IMR-90 (cell line): ENCODE measurements at regions not wholly inside any gene's neighbourhood (a gene's known extent, or its start where the extent isn't known, plus 50 kb on each side); places are given as distances from the start of the nearest gene placed in this dataset.

ENCODE experiments used
- ATAC-seq: fragments of 200-7000 bp; cut with Tn5 transposase; 2 replicates; pipeline ENCODE4 v1.9.1; 2020; ENCODE audit warnings: low read depth, mild to moderate bottlenecking, moderate library complexity
- BruUV-seq: library from RNA; stranded (reverse); fragments of 400-500 nt; replicated peaks from 2 replicates; lab custom pipeline; 2021; lab: Mats Ljungman, UMichigan
- CTCF ChIA-PET: fragments of 300-600 bp; formaldehyde crosslinking; extraction: SDS; loops from one replicate; lab custom pipeline; 2021; ENCODE audit warnings: antibody characterized with exemption; lab: Yijun Ruan, JAX
- POLR2A ChIA-PET: fragments of 300-600 bp; sonication (Branson Sonifier 250); formaldehyde crosslinking; loops from one replicate; lab custom pipeline; 2022; ENCODE audit warnings: antibody characterized with exemption; ENCODE audit not compliant: unreplicated experiment; lab: Charles Lee
- DNase-seq: peaks from one replicate; pipeline ENCODE4 v3.0.0; 2013
- H2AFZ ChIP-seq: replicated peaks from 2 replicates; pipeline ENCODE3; 2013; ENCODE audit warnings: low read length, mild to moderate bottlenecking; ENCODE audit not compliant: poor library complexity
- H2AK5ac ChIP-seq: 2 replicates; pipeline ENCODE4 v1.6.1; 2013; ENCODE audit warnings: low read depth, low read length, inconsistent platforms
- H2AK9ac ChIP-seq: replicated peaks from 2 replicates; pipeline ENCODE3; 2013; ENCODE audit warnings: mild to moderate bottlenecking, low read depth, low read length, moderate library complexity; ENCODE audit not compliant: poor library complexity
- H2BK120ac ChIP-seq: 2 replicates; pipeline ENCODE4 v1.6.1; 2013; ENCODE audit warnings: low read depth, low read length, inconsistent platforms
- H2BK15ac ChIP-seq: 3 replicates; pipeline ENCODE4 v1.6.1; 2013; ENCODE audit warnings: low read depth, low read length, inconsistent platforms
- H2BK20ac ChIP-seq: 2 replicates; pipeline ENCODE4 v1.6.1; 2013; ENCODE audit warnings: low read depth, mild to moderate bottlenecking, inconsistent platforms, low read length, moderate library complexity
- H2BK5ac ChIP-seq: 2 replicates; pipeline ENCODE4 v1.6.1; 2013; ENCODE audit warnings: mild to moderate bottlenecking, low read depth, low read length, inconsistent platforms; ENCODE audit not compliant: poor library complexity, severe bottlenecking
- H3K14ac ChIP-seq: replicated peaks from 2 replicates; pipeline ENCODE4 v1.6.1; 2013; ENCODE audit warnings: low read depth, low read length, inconsistent platforms
- H3K18ac ChIP-seq: 2 replicates; pipeline ENCODE4 v1.6.1; 2013; ENCODE audit warnings: low read depth, low read length, control low read depth
- H3K23ac ChIP-seq: 2 replicates; pipeline ENCODE4 v1.6.1; 2013; ENCODE audit warnings: low read depth, low read length, inconsistent platforms
- H3K27ac ChIP-seq: 2 replicates; pipeline ENCODE4 v1.5.1; 2013; ENCODE audit warnings: mild to moderate bottlenecking, control low read depth, low read length; ENCODE audit not compliant: insufficient read depth
- H3K27me3 ChIP-seq: 2 replicates; pipeline ENCODE4 v1.6.1; 2013; ENCODE audit warnings: low read length; ENCODE audit not compliant: control insufficient read depth, insufficient read depth
- H3K36me3 ChIP-seq: 2 replicates; pipeline ENCODE4 v1.6.1; 2013; ENCODE audit warnings: low read length, mixed read lengths; ENCODE audit not compliant: control insufficient read depth, insufficient read depth
- H3K4ac ChIP-seq: 2 replicates; pipeline ENCODE4 v1.6.1; 2013; ENCODE audit warnings: low read depth, low read length, inconsistent platforms
- H3K4me1 ChIP-seq: 2 replicates; pipeline ENCODE4 v1.6.1; 2013; ENCODE audit warnings: low read length, mixed read lengths; ENCODE audit not compliant: control insufficient read depth, insufficient read depth
- H3K4me2 ChIP-seq: 2 replicates; pipeline ENCODE4 v1.6.1; 2013; ENCODE audit warnings: low read depth, mild to moderate bottlenecking, control low read depth, low read length, moderate library complexity
- H3K4me3 ChIP-seq: 2 replicates; pipeline ENCODE4 v1.5.1; 2013; ENCODE audit warnings: low read depth, mild to moderate bottlenecking, control low read depth, low read length, moderate library complexity; ENCODE audit not compliant: insufficient read depth
- H3K56ac ChIP-seq: 2 replicates; pipeline ENCODE4 v1.6.1; 2013; ENCODE audit warnings: low read length, inconsistent platforms; ENCODE audit not compliant: insufficient read depth; ENCODE audit errors: extremely low read depth
- H3K79me1 ChIP-seq, 2 experiments: 2 replicates each; pipeline ENCODE4 v1.6.1; 2013; ENCODE audit warnings: low read length in 2 of 2, inconsistent platforms in 1 of 2, low read depth in 1 of 2
- H3K9ac ChIP-seq: 2 replicates; pipeline ENCODE4 v1.6.1; 2013; ENCODE audit warnings: low read depth, low read length, control low read depth
- H3K9me1 ChIP-seq: 2 replicates; pipeline ENCODE4 v1.6.1; 2013; ENCODE audit warnings: low read length, inconsistent platforms; ENCODE audit not compliant: insufficient read depth
- H3K9me3 ChIP-seq: 2 replicates; pipeline ENCODE4 v1.6.1; 2013; ENCODE audit warnings: low read length; ENCODE audit not compliant: control insufficient read depth, insufficient read depth
- H4K20me1 ChIP-seq: 2 replicates; pipeline ENCODE4 v1.6.1; 2013; ENCODE audit warnings: low read length, inconsistent platforms; ENCODE audit not compliant: insufficient read depth
- H4K5ac ChIP-seq: 2 replicates; pipeline ENCODE4 v1.6.1; 2013; ENCODE audit warnings: mild to moderate bottlenecking, low read depth, low read length, control low read depth
- H4K8ac ChIP-seq, 2 experiments: 2 replicates each; pipeline ENCODE4 v1.6.1; 2013; ENCODE audit warnings: low read depth in 2 of 2, low read length in 2 of 2, control low read depth in 1 of 2, inconsistent platforms in 1 of 2
- H4K91ac ChIP-seq: 2 replicates; pipeline ENCODE4 v1.6.1; 2013; ENCODE audit warnings: low read depth, low read length, inconsistent platforms; ENCODE audit not compliant: insufficient read depth
- BHLHE40 ChIP-seq: fragments of 150-350 bp; IDR thresholded peaks from 2 replicates; pipeline ENCODE4 v1.6.1; 2016; ENCODE audit warnings: mild to moderate bottlenecking, low read depth, low read length
- CHD1 ChIP-seq: IDR thresholded peaks from 2 replicates; pipeline ENCODE4 v1.6.1; 2012; ENCODE audit warnings: low read depth, low read length, improper control_type of control experiment
- NFE2L2 ChIP-seq: fragments of 150-350 bp; IDR thresholded peaks from 2 replicates; pipeline ENCODE4 v1.6.1; 2016; ENCODE audit warnings: low read depth, mild to moderate bottlenecking, low read length
- WGBS, 2 experiments: methylation state at CpG; one replicate each; pipeline versions ENCODE4 v1.1.5 to v1.1.7; 2013; ENCODE audit warnings: missing lambda C conversion rate in 2 of 2; ENCODE audit not compliant: insufficient read length in 1 of 2; ENCODE audit errors: extremely low coverage in 2 of 2; 5-methylcytosine and 5-hydroxymethylcytosine counted together
- dilution Hi-C: fragments of 300-500 bp; cut with HindIII; formaldehyde crosslinking; loops from one replicate; pipeline ENCODE4 v1.14.3; 2018; ENCODE audit warnings: low sequenced_read_pairs; ENCODE audit not compliant: unreplicated experiment
- in situ Hi-C: fragments of 300-500 bp; cut with MboI; formaldehyde crosslinking; loops from 3 replicates; pipeline ENCODE4 v1.14.3; 2019; ENCODE audit warnings: low sequenced_read_pairs, inconsistent platforms, mixed read lengths
- intact Hi-C: fragments of 100-400 bp; cut with micrococcal nuclease; formaldehyde crosslinking; loops from 2 replicates; pipeline ENCODE4 v1.10.0; 2022
- TF ChIP-seq, protein P1 (sequence below): fragments of 150-350 bp; IDR thresholded peaks from 2 replicates; pipeline ENCODE4 v1.6.1; 2017; ENCODE audit warnings: mild to moderate bottlenecking, antibody characterized with exemption, low read length, low read depth

DNA sequence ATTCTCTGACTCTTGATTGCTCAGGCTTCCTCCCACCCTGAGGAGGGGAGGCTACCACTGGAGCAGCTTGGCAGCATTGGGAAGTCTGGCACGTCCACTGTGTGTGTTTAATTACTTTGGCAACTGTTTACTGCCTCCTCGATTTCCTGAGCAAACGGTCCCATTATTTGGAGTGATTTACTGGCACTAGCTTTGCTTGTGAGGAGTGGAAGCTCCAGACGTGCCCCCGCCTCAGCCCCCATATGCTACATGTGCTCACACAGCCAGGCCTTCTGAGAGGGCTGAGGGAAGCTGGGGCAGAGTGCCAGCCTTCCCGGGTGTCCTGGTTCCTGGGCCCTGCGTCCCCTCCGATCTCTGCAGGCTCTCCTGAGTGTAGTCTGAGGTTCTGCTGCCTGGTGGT, 306.2 kb downstream of the PTPRU start:
- Histone ChIP-seq H3K14ac (no peak overlapping the region), H3K9me1 (no peaks in the 10 kb centered on the region; the same call in 1 of the 2 replicates), H3K4ac (no peak overlapping the region), H3K27me3 (no peaks in the 10 kb centered on the region; the same call in 1 of the 2 replicates), H3K27ac (no peak overlapping the region), H2AK9ac (no peak overlapping the region), H2BK15ac (no peak overlapping the region), H3K79me1 (no peaks in the 10 kb centered on the region), H2AK5ac (no peak overlapping the region), H2AFZ (no peak overlapping the region), H3K18ac (no peak overlapping the region), H3K9me3 (no peaks in the 10 kb centered on the region), H3K4me3 (no peak overlapping the region), H2BK120ac (no peak overlapping the region), H2BK20ac (no peak overlapping the region), H3K56ac (no peak overlapping the region), H3K9ac (no peak overlapping the region), H4K8ac (no peak overlapping the region), H3K4me2 (no peak overlapping the region), H4K20me1 (no peaks in the 10 kb centered on the region), H4K91ac (no peak overlapping the region), H4K5ac (no peak overlapping the region), H3K4me1 (no peaks in the 10 kb centered on the region), H3K23ac (no peak overlapping the region), H2BK5ac (no peak overlapping the region), H3K36me3 (no peaks in the 10 kb centered on the region)
- ChIA-PET CTCF (no interaction called here), POLR2A (no interaction called here)
- in situ Hi-C loops: no loop called here
- DNase-seq: no peak
- intact Hi-C loops: no loop called here
- 21% methylated on average over 4 of the region's 8 CpGs; no CpG with 5 or more reads in 1 of the 2 experiments for whole genome bisulfite sequencing, 2 experiments
- no TSS peak for BruUV-seq
- TF ChIP-seq, protein P1, sequence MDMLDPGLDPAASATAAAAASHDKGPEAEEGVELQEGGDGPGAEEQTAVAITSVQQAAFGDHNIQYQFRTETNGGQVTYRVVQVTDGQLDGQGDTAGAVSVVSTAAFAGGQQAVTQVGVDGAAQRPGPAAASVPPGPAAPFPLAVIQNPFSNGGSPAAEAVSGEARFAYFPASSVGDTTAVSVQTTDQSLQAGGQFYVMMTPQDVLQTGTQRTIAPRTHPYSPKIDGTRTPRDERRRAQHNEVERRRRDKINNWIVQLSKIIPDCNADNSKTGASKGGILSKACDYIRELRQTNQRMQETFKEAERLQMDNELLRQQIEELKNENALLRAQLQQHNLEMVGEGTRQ: no peak
- TF ChIP-seq BHLHE40 (no peak), NFE2L2 (no peak), CHD1 (no peak)
- no peak for ATAC-seq
- dilution Hi-C loops: no loop called here
